K562 (cell line): ENCODE measurements at regions not wholly inside any gene's neighbourhood (a gene's known extent, or its start where the extent isn't known, plus 50 kb on each side); places are given as distances from the start of the nearest gene placed in this dataset.
"Not testable (repeated sequence)": the region's sequence is repeated elsewhere in the genome, so short reads cannot be mapped to it uniquely, and the experiment has no call there.

Experiments
- ATAC-seq: fragments of 200-7000 bp; cut with Tn5 transposase; 3 replicates; pipeline ENCODE4 v1.9.1; 2020; ENCODE audit warnings: moderate library complexity
- BruUV-seq: library from RNA; stranded (reverse); fragments of 400-500 nt; replicated peaks from 2 replicates; lab custom pipeline; 2021; lab: Mats Ljungman, UMichigan
- CTCF ChIA-PET: fragments of 300-600 bp; formaldehyde crosslinking; extraction: SDS; loops from one replicate; lab custom pipeline; 2021; ENCODE audit warnings: low intra/inter-chr PET ratio; lab: Yijun Ruan, JAX
- POLR2A ChIA-PET: fragments of 300-600, 350-650 bp; sonication (Branson Sonifier 250); formaldehyde crosslinking; extraction: SDS; loops from one replicate; lab custom pipeline; 2021; ENCODE audit warnings: antibody characterized with exemption, inconsistent platforms; lab: Yijun Ruan, JAX
- DNase-seq, 4 experiments: peaks; one replicate each; pipeline versions ENCODE4 v3.0.0 to v3.0.0-alpha.2; 2011 to 2018; ENCODE audit warnings: low spot score in 3 of 4, mixed read lengths in 3 of 4; ENCODE audit errors: extremely low read depth in 1 of 4
- FAIRE-seq: peaks from 2 replicates; lab custom pipeline; 2011; peaks lifted over from hg19 to GRCh38; lab: Jason Lieb, UNC
- H2AFZ ChIP-seq: 2 replicates; pipeline ENCODE4 v1.6.0; 2011; ENCODE audit warnings: low read depth, low read length, control low read depth, inconsistent platforms
- H3K27ac ChIP-seq: fragments of 200-600 bp; 3 replicates; pipeline ENCODE4 v1.8.0; 2011; ENCODE audit warnings: low read depth, mild to moderate bottlenecking, control low read depth, inconsistent platforms, low read length, moderate library complexity, mixed read lengths; ENCODE audit errors: extremely low read depth
- H3K27me3 ChIP-seq, 2 experiments: fragments of 300-600 bp in 1 of 2; 2 replicates in 1 of 2; 3 replicates in 1 of 2; pipeline versions ENCODE4 v1.6.0 to v1.8.0; 2011; ENCODE audit warnings: inconsistent platforms in 2 of 2, low read length in 2 of 2, mild to moderate bottlenecking in 1 of 2, mixed read lengths in 1 of 2, moderate library complexity in 1 of 2; ENCODE audit not compliant: control insufficient read depth in 2 of 2, insufficient read depth in 2 of 2
- H3K36me3 ChIP-seq: fragments of 300-600 bp; 3 replicates; pipeline ENCODE4 v1.8.0; 2011; ENCODE audit warnings: mild to moderate bottlenecking, low read length, inconsistent platforms; ENCODE audit not compliant: control insufficient read depth, insufficient read depth
- H3K4me1 ChIP-seq, 2 experiments: fragments of 200-600 bp in 1 of 2; replicated peaks in 1 of 2; 2 replicates in 1 of 2; 3 replicates in 1 of 2; pipeline versions ENCODE4 v1.5.1 to v1.8.0; 2011; ENCODE audit warnings: inconsistent platforms in 2 of 2, low read length in 2 of 2, mild to moderate bottlenecking in 1 of 2, mixed read lengths in 1 of 2, moderate library complexity in 1 of 2; ENCODE audit not compliant: control insufficient read depth in 2 of 2, insufficient read depth in 2 of 2
- H3K4me2 ChIP-seq: 2 replicates; pipeline ENCODE4 v1.6.1; 2011; ENCODE audit warnings: low read length, control low read depth, inconsistent platforms, mixed read lengths; ENCODE audit not compliant: insufficient read depth
- H3K4me3 ChIP-seq: fragments of 200-600 bp; sonication (generic), shearing (Covaris generic); 2 replicates; pipeline ENCODE4 v1.5.1; 2016; ENCODE audit warnings: control low read depth, inconsistent platforms
- H3K79me2 ChIP-seq: fragments of 200-600 bp; 3 replicates; pipeline ENCODE4 v1.8.0; 2011; ENCODE audit warnings: low read length, inconsistent platforms; ENCODE audit not compliant: control insufficient read depth, insufficient read depth
- H3K9ac ChIP-seq, 2 experiments: 2 replicates each; pipeline versions ENCODE4 v1.6.0 to v1.6.1; 2011; ENCODE audit warnings: low read depth in 2 of 2, low read length in 2 of 2, control low read depth in 1 of 2, inconsistent platforms in 1 of 2, mild to moderate bottlenecking in 1 of 2, mixed read lengths in 1 of 2; ENCODE audit not compliant: insufficient read depth in 1 of 2
- H3K9me1 ChIP-seq: one replicate; pipeline ENCODE4 v1.6.0; 2011; ENCODE audit warnings: inconsistent platforms, mild to moderate bottlenecking, low read length, moderate library complexity; ENCODE audit not compliant: control insufficient read depth, insufficient read depth
- H3K9me3 ChIP-seq: replicated peaks from 2 replicates; pipeline ENCODE4 v1.5.1; 2011; ENCODE audit warnings: low read depth, low read length, inconsistent platforms; ENCODE audit not compliant: control insufficient read depth, insufficient read depth
- H4K20me1 ChIP-seq: replicated peaks from 2 replicates; pipeline ENCODE4 v1.6.1; 2011; ENCODE audit warnings: low read length, inconsistent platforms, mixed read lengths; ENCODE audit not compliant: control insufficient read depth, insufficient read depth
- BCLAF1 ChIP-seq, 2 experiments: fragments of 450-650 bp in 1 of 2; IDR thresholded peaks; 2 replicates each; pipeline ENCODE4 v1.6.1; 2011 to 2017; ENCODE audit warnings: low read depth in 2 of 2, antibody characterized with exemption in 1 of 2, borderline replicate concordance in 1 of 2, low read length in 1 of 2, mild to moderate bottlenecking in 1 of 2, mixed read lengths in 1 of 2; ENCODE audit not compliant: control insufficient read depth in 1 of 2
- CBX3 ChIP-seq, 2 experiments: IDR thresholded peaks; 1 replicate in 1 of 2; 2 replicates in 1 of 2; pipeline ENCODE4 v1.6.1; 2012; ENCODE audit warnings: inconsistent platforms in 2 of 2, low read length in 2 of 2, borderline replicate concordance in 1 of 2, control low read depth in 1 of 2
- EHMT2 ChIP-seq: fragments of 450-650 bp; IDR thresholded peaks from 2 replicates; pipeline ENCODE4 v1.6.1; 2018; ENCODE audit warnings: antibody characterized with exemption
- KLF16 ChIP-seq: IDR thresholded peaks from 2 replicates; pipeline ENCODE4 v1.6.1; 2016; ENCODE audit warnings: antibody characterized with exemption
- LEF1 ChIP-seq: fragments of 450-650 bp; IDR thresholded peaks from 2 replicates; pipeline ENCODE4 v1.6.1; 2016; ENCODE audit warnings: mild to moderate bottlenecking
- SPI1 ChIP-seq: IDR thresholded peaks from 2 replicates; pipeline ENCODE4 v1.6.1; 2011; ENCODE audit warnings: low read depth, low read length, control low read depth, borderline replicate concordance
- TAF15 ChIP-seq: fragments of 200-400 bp; formaldehyde crosslinking; IDR thresholded peaks from 2 replicates; pipeline ENCODE4 v1.6.1; 2017; ENCODE audit warnings: mild to moderate bottlenecking, low read depth, low read length, moderate library complexity
- TRIM24 ChIP-seq, 2 experiments: fragments of 450-650 bp; IDR thresholded peaks; 2 replicates each; pipeline ENCODE4 v1.6.1; 2016
- YY1 ChIP-seq, 3 experiments: IDR thresholded peaks; 2 replicates each; pipeline ENCODE4 v1.6.1; 2011; ENCODE audit warnings: low read length in 2 of 3, mild to moderate bottlenecking in 2 of 3, moderate library complexity in 2 of 3, borderline replicate concordance in 1 of 3, control low read depth in 1 of 3, low read depth in 1 of 3; ENCODE audit not compliant: insufficient read depth in 3 of 3, insufficient replicate concordance in 2 of 3, control insufficient read depth in 1 of 3, insufficient read length in 1 of 3; ENCODE audit errors: extremely low read depth in 1 of 3
- ZFP36 ChIP-seq: fragments of 150-350 bp; IDR thresholded peaks from 2 replicates; pipeline ENCODE4 v1.6.1; 2018; ENCODE audit warnings: low read length, low read depth; ENCODE audit not compliant: partially characterized antibody
- ZNF431 ChIP-seq: sonication (generic); formaldehyde crosslinking; IDR thresholded peaks from 2 replicates; pipeline ENCODE4 v1.8.0; 2022; ENCODE audit warnings: mild to moderate bottlenecking, missing genetic modification reagents
- WGBS: fragments of 100-300 bp; shearing (Covaris generic); methylation state at CpG from one replicate; pipeline ENCODE4 v1.1.6; 2016; ENCODE audit warnings: low coverage, mixed read lengths; ENCODE audit not compliant: insufficient coverage; ENCODE audit errors: missing lambda C conversion rate; 5-methylcytosine and 5-hydroxymethylcytosine counted together
- in situ Hi-C: fragments of 300-500 bp; cut with MboI; formaldehyde crosslinking; loops from 4 replicates; pipeline ENCODE4 v1.15.0; 2018; ENCODE audit warnings: inconsistent platforms, mixed read lengths
- intact Hi-C: fragments of 100-400 bp; cut with micrococcal nuclease; formaldehyde crosslinking; loops from 2 replicates; pipeline ENCODE4 v1.14.2; 2022
- TF ChIP-seq, protein P1 (sequence below): sonication (generic); IDR thresholded peaks from 2 replicates; pipeline ENCODE4 v1.6.1; 2016

DNA sequence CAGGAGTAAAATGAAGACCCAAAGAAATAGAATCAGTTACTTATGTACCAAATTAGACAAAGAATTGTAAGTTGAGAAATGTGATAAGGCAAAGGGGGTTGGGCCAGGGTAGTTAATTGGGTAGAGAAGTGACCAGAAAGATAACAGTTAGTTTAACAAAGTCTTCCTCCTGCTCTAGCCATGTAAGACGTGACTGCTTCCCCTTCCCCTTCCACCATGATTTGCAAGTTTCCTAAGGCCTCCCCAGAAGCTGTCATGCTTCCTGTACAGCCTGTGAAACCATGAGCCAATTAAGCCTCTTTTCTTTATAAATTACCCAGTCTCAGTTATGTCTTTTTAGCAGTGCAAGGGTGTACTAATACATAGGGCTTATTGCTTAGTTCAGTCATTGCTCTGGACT, 142.0 kb upstream of the PDE4B start:
- Histone ChIP-seq H3K79me2 (no peaks in the 10 kb centered on the region), H3K4me3 (no peak overlapping the region), H3K27ac (no peak overlapping the region), H3K27me3 (no peaks in the 10 kb centered on the region), H3K9me3 (peaks cover 4% of the 10 kb centered on the region; the same call in 1 of the 2 replicates), H3K9ac (no peak overlapping the region), H2AFZ (no peak overlapping the region), H3K4me1 (no peaks in the 10 kb centered on the region), H3K4me2 (no peak overlapping the region), H4K20me1 (no peaks in the 10 kb centered on the region), H3K9me1 (no peaks in the 10 kb centered on the region), H3K36me3 (no peaks in the 10 kb centered on the region)
- no peak for FAIRE-seq
- POLR2A ChIA-PET: no interaction called here
- BruUV-seq: no TSS peak
- no peak for ATAC-seq
- TF ChIP-seq TAF15 (no peak), EHMT2 (peak; percentile 48; the same call in 1 of the 2 replicates), LEF1 (no peak), SPI1 (0 out of 2 replicates have a peak, but pooled peaks have one; percentile 9), YY1 (IDR thresholded peaks at IDR 0.05; ENCODE audit: borderline replicate concordance in 1 of 3, control insufficient read depth in 1 of 3, extremely low read depth in 1 of 3, insufficient read depth in 3 of 3, insufficient read length in 1 of 3, insufficient replicate concordance in 2 of 3, low read depth in 1 of 3, low read length in 2 of 3) (peak in 1 of 3 experiments; percentile 18), BCLAF1 (IDR thresholded peaks at IDR 0.05; ENCODE audit: borderline replicate concordance in 1 of 2, control insufficient read depth in 1 of 2, low read depth in 2 of 2, low read length in 1 of 2) (no peak), KLF16 (no peak), ZNF431 (CRISPR knock-in tag) (peak; percentile 97), CBX3 (IDR thresholded peaks at IDR 0.05; ENCODE audit: borderline replicate concordance in 1 of 2, low read length in 2 of 2) (peak in 1 of 2 experiments; percentile 23; a peak in 1 of 3 replicates), TRIM24 (IDR thresholded peaks at IDR 0.05) (peak; percentile 48 to 59; a peak in 2 of 4 replicates), ZFP36 (peak; percentile 53)
- TF ChIP-seq, protein P1, sequence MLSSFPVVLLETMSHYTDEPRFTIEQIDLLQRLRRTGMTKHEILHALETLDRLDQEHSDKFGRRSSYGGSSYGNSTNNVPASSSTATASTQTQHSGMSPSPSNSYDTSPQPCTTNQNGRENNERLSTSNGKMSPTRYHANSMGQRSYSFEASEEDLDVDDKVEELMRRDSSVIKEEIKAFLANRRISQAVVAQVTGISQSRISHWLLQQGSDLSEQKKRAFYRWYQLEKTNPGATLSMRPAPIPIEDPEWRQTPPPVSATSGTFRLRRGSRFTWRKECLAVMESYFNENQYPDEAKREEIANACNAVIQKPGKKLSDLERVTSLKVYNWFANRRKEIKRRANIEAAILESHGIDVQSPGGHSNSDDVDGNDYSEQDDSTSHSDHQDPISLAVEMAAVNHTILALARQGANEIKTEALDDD: peak; percentile 63; the same call in 1 of the 2 replicates
- in situ Hi-C loops (no loop called here), intact Hi-C loops (no loop called here)
- CTCF ChIA-PET: no interaction called here
- DNase-seq: no peak
- WGBS: 6% methylated on average over 1 of the region's 1 CpG

DNA sequence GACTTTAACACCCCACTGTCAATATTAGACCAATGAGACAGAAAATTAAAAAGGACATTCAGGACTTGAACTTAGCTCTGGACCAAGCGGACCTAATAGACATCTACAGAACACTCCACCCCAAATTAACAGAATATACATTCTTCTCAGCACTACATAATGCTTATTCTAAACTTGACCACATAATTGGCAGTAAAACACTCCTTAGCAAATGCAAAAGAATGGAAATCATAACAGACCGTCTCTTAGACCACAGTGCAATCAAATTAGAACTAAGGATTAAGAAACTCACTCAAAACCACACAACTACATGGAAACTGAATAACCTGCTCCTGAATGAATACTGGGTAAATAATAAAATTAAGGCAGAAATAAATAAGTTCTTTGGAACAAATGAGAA, 138.2 kb upstream of the PDE4B start:
- H3K27ac ChIP-seq, H3K79me2 ChIP-seq, CTCF ChIA-PET, H3K9me1 ChIP-seq, H3K9ac ChIP-seq, DNase-seq, FAIRE-seq, H3K36me3 ChIP-seq, intact Hi-C loops, H3K4me3 ChIP-seq, POLR2A ChIA-PET, ATAC-seq, H3K4me1 ChIP-seq, H2AFZ ChIP-seq, H3K4me2 ChIP-seq, H3K27me3 ChIP-seq, H3K9me3 ChIP-seq, BruUV-seq, in situ Hi-C loops, H4K20me1 ChIP-seq: not testable (repeated sequence)
- WGBS: 28% methylated on average over 2 of the region's 2 CpGs
